ENCODE measurements at regions not wholly inside any gene's neighbourhood (a gene's known extent, or its start where the extent isn't known, plus 50 kb on each side); places are given as distances from the start of the nearest gene placed in this dataset.

DNA sequence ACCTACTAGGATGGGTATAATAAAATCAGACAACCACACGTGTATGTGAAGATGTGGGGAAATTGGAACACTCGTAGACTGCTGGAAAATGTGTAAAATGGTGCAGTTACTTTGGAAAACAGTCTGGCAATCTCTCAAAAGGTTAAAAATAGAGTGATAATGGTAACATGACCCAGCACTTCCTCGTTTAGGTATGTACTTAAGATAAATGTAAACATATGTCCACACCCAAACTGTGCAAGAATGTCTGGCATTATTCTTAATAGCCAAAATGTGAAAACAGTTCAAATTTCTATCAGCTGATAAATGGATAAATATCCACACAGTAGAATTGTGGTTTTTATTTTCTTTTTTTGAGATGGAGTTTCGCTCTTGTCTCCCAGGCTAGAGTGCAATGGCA is 272.8 kb downstream of the ZNF248 start:
- TF ChIP-seq CTCF (optimal IDR thresholded peaks at IDR 0.05 in 1 of 3, IDR thresholded peaks at IDR 0.05 in 1 of 3, conservative IDR thresholded peaks at IDR 0.05 in 1 of 3; ENCODE audit: extremely low read depth in 1 of 3, insufficient read depth in 2 of 3, low read length in 3 of 3) (no peak), EZH2 (IDR thresholded peaks at IDR 0.05; ENCODE audit: low read length) (no peak)
